ENCODE measurements at regions not wholly inside any gene's neighbourhood (a gene's known extent, or its start where the extent isn't known, plus 50 kb on each side); places are given as distances from the start of the nearest gene placed in this dataset.

DNA sequence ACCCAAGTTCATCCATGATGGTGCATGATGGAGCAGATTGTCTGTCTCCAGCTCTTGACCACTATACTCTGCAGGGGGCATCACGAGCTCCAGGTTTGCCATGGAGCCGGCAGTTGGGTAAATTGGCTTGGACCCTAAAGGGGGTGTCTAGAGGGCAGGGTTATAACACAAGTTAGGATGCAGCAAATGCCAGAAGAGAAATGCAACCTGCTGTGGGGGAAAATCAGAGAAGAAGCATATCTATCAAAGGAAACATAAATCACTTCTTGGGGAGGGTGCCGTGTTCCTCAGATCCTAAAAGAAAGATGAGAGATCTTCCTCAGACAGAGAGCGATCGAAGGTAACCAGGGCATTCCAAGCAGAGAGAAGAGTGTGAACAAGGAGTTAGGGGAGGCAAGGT lies 334.9 kb downstream of the C12orf75 start:
- TF ChIP-seq, protein P1, sequence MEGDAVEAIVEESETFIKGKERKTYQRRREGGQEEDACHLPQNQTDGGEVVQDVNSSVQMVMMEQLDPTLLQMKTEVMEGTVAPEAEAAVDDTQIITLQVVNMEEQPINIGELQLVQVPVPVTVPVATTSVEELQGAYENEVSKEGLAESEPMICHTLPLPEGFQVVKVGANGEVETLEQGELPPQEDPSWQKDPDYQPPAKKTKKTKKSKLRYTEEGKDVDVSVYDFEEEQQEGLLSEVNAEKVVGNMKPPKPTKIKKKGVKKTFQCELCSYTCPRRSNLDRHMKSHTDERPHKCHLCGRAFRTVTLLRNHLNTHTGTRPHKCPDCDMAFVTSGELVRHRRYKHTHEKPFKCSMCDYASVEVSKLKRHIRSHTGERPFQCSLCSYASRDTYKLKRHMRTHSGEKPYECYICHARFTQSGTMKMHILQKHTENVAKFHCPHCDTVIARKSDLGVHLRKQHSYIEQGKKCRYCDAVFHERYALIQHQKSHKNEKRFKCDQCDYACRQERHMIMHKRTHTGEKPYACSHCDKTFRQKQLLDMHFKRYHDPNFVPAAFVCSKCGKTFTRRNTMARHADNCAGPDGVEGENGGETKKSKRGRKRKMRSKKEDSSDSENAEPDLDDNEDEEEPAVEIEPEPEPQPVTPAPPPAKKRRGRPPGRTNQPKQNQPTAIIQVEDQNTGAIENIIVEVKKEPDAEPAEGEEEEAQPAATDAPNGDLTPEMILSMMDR (conservative IDR thresholded peaks at IDR 0.05 in 1 of 2, IDR thresholded peaks at IDR 0.05 in 1 of 2; ENCODE audit: low read depth in 1 of 2, low read length in 2 of 2) = no peak
- TF ChIP-seq EZH2 (IDR thresholded peaks at IDR 0.05; ENCODE audit: low read length, missing control alignments) = no peak

Data from fibroblast of lung (primary cell).